ENCODE measurements at regions not wholly inside any gene's neighbourhood (a gene's known extent, or its start where the extent isn't known, plus 50 kb on each side); places are given as distances from the start of the nearest gene placed in this dataset.

GRCh38 chr11:134862587-134863195 lies 450.6 kb upstream of the B3GAT1 start:
- TF ChIP-seq CTCF (IDR thresholded peaks at IDR 0.05) (no peak), POLR2A (IDR thresholded peaks at IDR 0.05; ENCODE audit: low read depth) (no peak), POLR2AphosphoS5 (IDR thresholded peaks at IDR 0.05) (no peak), EP300 (IDR thresholded peaks at IDR 0.05) (no peak)

Measured in esophagus muscularis mucosa (tissue), 4 donors.